A673 (cell line): ENCODE measurements at regions not wholly inside any gene's neighbourhood (a gene's known extent, or its start where the extent isn't known, plus 50 kb on each side); places are given as distances from the start of the nearest gene placed in this dataset.

Source experiments
- BruUV-seq: library from RNA; stranded (reverse); fragments of 400-500 nt; replicated peaks from 2 replicates; lab custom pipeline; 2021; lab: Mats Ljungman, UMichigan
- CTCF ChIA-PET: fragments of 300-600 bp; sonication (Branson Sonifier 250); formaldehyde crosslinking; loops from one replicate; lab custom pipeline; 2022; ENCODE audit warnings: antibody characterized with exemption; lab: Charles Lee
- POLR2A ChIA-PET: fragments of 300-600 bp; sonication (Branson Sonifier 250); formaldehyde crosslinking; loops from one replicate; lab custom pipeline; 2022; ENCODE audit warnings: antibody characterized with exemption; ENCODE audit not compliant: low non-redundant PET; lab: Charles Lee
- DNase-seq: peaks from one replicate; pipeline ENCODE4 v3.0.0-alpha.2; 2015; ENCODE audit warnings: low spot score
- H3K27ac ChIP-seq: fragments of 200-600 bp; sonication (generic); 2 replicates; pipeline ENCODE4 v1.5.1; 2016; ENCODE audit warnings: mixed run types, low read depth, mild to moderate bottlenecking, mixed read lengths, antibody characterized with exemption, low read length; ENCODE audit not compliant: poor library complexity, severe bottlenecking
- H3K27me3 ChIP-seq: fragments of 200-600 bp; sonication (generic); replicated peaks from 2 replicates; pipeline ENCODE4 v1.6.1; 2017; ENCODE audit warnings: mixed run types, low read depth, mild to moderate bottlenecking, mixed read lengths, antibody characterized with exemption, low read length; ENCODE audit not compliant: insufficient read depth, poor library complexity
- H3K36me3 ChIP-seq: fragments of 200-600 bp; sonication (generic); 2 replicates; pipeline ENCODE4 v1.6.1; 2016; ENCODE audit warnings: mixed run types, mild to moderate bottlenecking, mixed read lengths, antibody characterized with exemption, low read length; ENCODE audit not compliant: insufficient read depth, poor library complexity, severe bottlenecking
- H3K4me1 ChIP-seq: fragments of 200-600 bp; sonication (generic); 2 replicates; pipeline ENCODE4 v1.6.1; 2017; ENCODE audit warnings: mixed run types, mild to moderate bottlenecking, mixed read lengths, antibody characterized with exemption, low read length; ENCODE audit not compliant: insufficient read depth, poor library complexity, severe bottlenecking
- H3K4me3 ChIP-seq: fragments of 200-600 bp; sonication (generic); 2 replicates; pipeline ENCODE4 v1.5.1; 2016; ENCODE audit warnings: low read depth, mixed run types, mild to moderate bottlenecking, mixed read lengths, low read length; ENCODE audit not compliant: poor library complexity, severe bottlenecking
- H3K9me3 ChIP-seq: fragments of 200-600 bp; sonication (generic); 2 replicates; pipeline ENCODE4 v1.6.1; 2016; ENCODE audit warnings: mixed run types, low read depth, mild to moderate bottlenecking, mixed read lengths, antibody characterized with exemption, low read length; ENCODE audit not compliant: poor library complexity, severe bottlenecking
- CTCF ChIP-seq: fragments of 300-800, 200-600 bp; sonication (generic); conservative IDR thresholded peaks from 2 replicates; pipeline ENCODE4 v1.5.1; 2017; ENCODE audit warnings: low read depth, mild to moderate bottlenecking, antibody characterized with exemption, low read length, moderate library complexity, mixed read lengths
- EZH2 ChIP-seq: fragments of 200-600 bp; sonication (generic); IDR thresholded peaks from 2 replicates; pipeline ENCODE4 v1.6.1; 2017; ENCODE audit warnings: borderline replicate concordance, low read depth, mild to moderate bottlenecking, mixed read lengths, antibody characterized with exemption, low read length; ENCODE audit not compliant: poor library complexity, severe bottlenecking
- intact Hi-C: fragments of 100-400 bp; cut with micrococcal nuclease; formaldehyde crosslinking; loops from one replicate; pipeline ENCODE4 v1.10.0; 2022; ENCODE audit not compliant: unreplicated experiment

- no peak for DNase-seq
- intact Hi-C loops: no loop called here
Observed at GRCh38 chr3:80445641-80446040, 677.8 kb upstream of the ROBO1 start.

GRCh38 chr3:80445053-80445452 lies 677.3 kb upstream of the ROBO1 start:
- no peak for DNase-seq
- Histone ChIP-seq H3K4me3 (no peak overlapping the region), H3K27me3 (no peaks in the 10 kb centered on the region), H3K36me3 (no peaks in the 10 kb centered on the region), H3K9me3 (no peaks in the 10 kb centered on the region), H3K27ac (no peak overlapping the region), H3K4me1 (no peaks in the 10 kb centered on the region)
- TF ChIP-seq CTCF: no peak
- no peak for TF ChIP-seq EZH2
- ChIA-PET CTCF (no interaction called here), POLR2A (no interaction called here)
- intact Hi-C loops: no loop called here
- BruUV-seq: no TSS peak

More at GRCh38 chr3:80445641-80446040, 677.8 kb upstream of the ROBO1 start:
- H3K4me3 ChIP-seq: no peak overlapping the region
- H3K27ac ChIP-seq: no peak overlapping the region
- no peaks in the 10 kb centered on the region for H3K9me3 ChIP-seq
- H3K36me3 ChIP-seq: no peaks in the 10 kb centered on the region
- CTCF ChIA-PET: no interaction called here
- BruUV-seq: no TSS peak
- no peaks in the 10 kb centered on the region for H3K27me3 ChIP-seq
- POLR2A ChIA-PET: no interaction called here
- TF ChIP-seq EZH2: no peak
- no peak for TF ChIP-seq CTCF
- H3K4me1 ChIP-seq: no peaks in the 10 kb centered on the region

- H3K27ac ChIP-seq: no peak overlapping the region
- CTCF ChIA-PET: no interaction called here
- no TSS peak for BruUV-seq
- no peaks in the 10 kb centered on the region for H3K4me1 ChIP-seq
- TF ChIP-seq EZH2: no peak
- TF ChIP-seq CTCF: no peak
- DNase-seq: no peak
- H3K36me3 ChIP-seq: no peaks in the 10 kb centered on the region
- no peaks in the 10 kb centered on the region for H3K27me3 ChIP-seq
- POLR2A ChIA-PET: no interaction called here
- intact Hi-C loops: no loop called here
- no peaks in the 10 kb centered on the region for H3K9me3 ChIP-seq
- H3K4me3 ChIP-seq: no peak overlapping the region
Observed at GRCh38 chr3:80439490-80439889, 671.7 kb upstream of the ROBO1 start.
